RWPE2 (cell line): ENCODE measurements at regions not wholly inside any gene's neighbourhood (a gene's known extent, or its start where the extent isn't known, plus 50 kb on each side); places are given as distances from the start of the nearest gene placed in this dataset.

Source experiments
- ATAC-seq: fragments of 200-7000 bp; cut with Tn5 transposase; 3 replicates; pipeline ENCODE4 v1.9.1; 2021; ENCODE audit warnings: low read depth
- DNase-seq: peaks from one replicate; pipeline ENCODE4 v3.0.0-alpha.2; 2020; ENCODE audit warnings: low spot score
- H3K27ac ChIP-seq: fragments of 450-650 bp; 2 replicates; pipeline ENCODE4 v1.5.1; 2017; ENCODE audit warnings: mild to moderate bottlenecking; ENCODE audit not compliant: poor library complexity, severe bottlenecking
- H3K27me3 ChIP-seq: fragments of 250-450 bp; sonication (Bioruptor Pico); 2 replicates; pipeline ENCODE4 v1.5.1; 2021; ENCODE audit warnings: mild to moderate bottlenecking, moderate library complexity; ENCODE audit not compliant: insufficient read depth, poor library complexity, severe bottlenecking
- H3K36me3 ChIP-seq: fragments of 250-450 bp; sonication (Bioruptor Pico); 2 replicates; pipeline ENCODE4 v1.5.1; 2020; ENCODE audit warnings: low read depth, mild to moderate bottlenecking, moderate library complexity
- H3K4me1 ChIP-seq: fragments of 250-450 bp; sonication (Bioruptor Pico); 2 replicates; pipeline ENCODE4 v1.5.1; 2021; ENCODE audit warnings: mild to moderate bottlenecking, moderate library complexity; ENCODE audit not compliant: insufficient read depth, poor library complexity, severe bottlenecking
- H3K4me3 ChIP-seq: fragments of 250-450 bp; sonication (Bioruptor Pico); 2 replicates; pipeline ENCODE4 v1.5.1; 2021; ENCODE audit warnings: mild to moderate bottlenecking, moderate library complexity; ENCODE audit not compliant: severe bottlenecking
- H3K9me3 ChIP-seq: fragments of 250-450 bp; sonication (Bioruptor Pico); 2 replicates; pipeline ENCODE4 v1.5.1; 2021; ENCODE audit warnings: mild to moderate bottlenecking, moderate library complexity; ENCODE audit not compliant: severe bottlenecking
- TF ChIP-seq, protein P1 (sequence below): fragments of 450-650 bp; IDR thresholded peaks from one replicate; pipeline ENCODE4 v1.5.1; 2017; ENCODE audit warnings: mild to moderate bottlenecking, moderate library complexity; ENCODE audit not compliant: poor library complexity, severe bottlenecking

DNA sequence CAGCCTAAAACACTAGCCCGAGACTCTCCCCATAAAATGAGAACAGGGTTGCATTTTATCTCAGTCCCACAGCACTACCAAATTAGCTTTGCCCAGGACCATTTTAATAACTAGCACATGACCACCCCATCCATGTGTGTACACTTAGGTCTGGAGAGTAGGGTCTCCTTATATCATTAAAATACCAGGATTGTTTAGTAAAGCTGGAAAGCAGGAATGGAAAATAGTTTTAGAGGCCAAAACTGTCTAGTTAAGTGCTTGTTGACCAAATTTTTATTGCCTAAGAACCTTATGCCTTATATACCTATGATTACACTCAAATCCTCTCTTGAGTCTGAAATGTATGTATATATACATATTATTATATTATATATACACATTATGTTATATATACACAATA lies 608.4 kb downstream of the HDGFL1 start:
- TF ChIP-seq, protein P1, sequence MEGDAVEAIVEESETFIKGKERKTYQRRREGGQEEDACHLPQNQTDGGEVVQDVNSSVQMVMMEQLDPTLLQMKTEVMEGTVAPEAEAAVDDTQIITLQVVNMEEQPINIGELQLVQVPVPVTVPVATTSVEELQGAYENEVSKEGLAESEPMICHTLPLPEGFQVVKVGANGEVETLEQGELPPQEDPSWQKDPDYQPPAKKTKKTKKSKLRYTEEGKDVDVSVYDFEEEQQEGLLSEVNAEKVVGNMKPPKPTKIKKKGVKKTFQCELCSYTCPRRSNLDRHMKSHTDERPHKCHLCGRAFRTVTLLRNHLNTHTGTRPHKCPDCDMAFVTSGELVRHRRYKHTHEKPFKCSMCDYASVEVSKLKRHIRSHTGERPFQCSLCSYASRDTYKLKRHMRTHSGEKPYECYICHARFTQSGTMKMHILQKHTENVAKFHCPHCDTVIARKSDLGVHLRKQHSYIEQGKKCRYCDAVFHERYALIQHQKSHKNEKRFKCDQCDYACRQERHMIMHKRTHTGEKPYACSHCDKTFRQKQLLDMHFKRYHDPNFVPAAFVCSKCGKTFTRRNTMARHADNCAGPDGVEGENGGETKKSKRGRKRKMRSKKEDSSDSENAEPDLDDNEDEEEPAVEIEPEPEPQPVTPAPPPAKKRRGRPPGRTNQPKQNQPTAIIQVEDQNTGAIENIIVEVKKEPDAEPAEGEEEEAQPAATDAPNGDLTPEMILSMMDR = no peak
- no peak for DNase-seq

GRCh38 chr6:23179994-23180393 lies 610.6 kb downstream of the HDGFL1 start:
- peaks cover 7% of the 10 kb centered on the region for H3K4me1 ChIP-seq
- no peaks in the 10 kb centered on the region for H3K27me3 ChIP-seq
- no peak overlapping the region for H3K27ac ChIP-seq
- H3K4me3 ChIP-seq = no peak overlapping the region
- DNase-seq = no peak
- no peaks in the 10 kb centered on the region for H3K36me3 ChIP-seq
- no peak for ATAC-seq
- TF ChIP-seq, protein P1 = no peak
- H3K9me3 ChIP-seq = no peaks in the 10 kb centered on the region

More for the DNA sequence above, 608.4 kb downstream of the HDGFL1 start:
- Histone ChIP-seq H3K4me3 (no peak overlapping the region), H3K36me3 (no peaks in the 10 kb centered on the region), H3K4me1 (peaks cover 27% of the 10 kb centered on the region), H3K9me3 (no peaks in the 10 kb centered on the region), H3K27me3 (no peaks in the 10 kb centered on the region), H3K27ac (no peak overlapping the region)
- ATAC-seq = no peak

GRCh38 chr6:23180504-23181293 lies 611.3 kb downstream of the HDGFL1 start:
- Histone ChIP-seq H3K4me3 (no peak overlapping the region), H3K27ac (no peak overlapping the region), H3K9me3 (no peaks in the 10 kb centered on the region), H3K4me1 (no peaks in the 10 kb centered on the region), H3K36me3 (no peaks in the 10 kb centered on the region), H3K27me3 (no peaks in the 10 kb centered on the region)
- no peak for DNase-seq
- no peak for ATAC-seq
- TF ChIP-seq, protein P1 = no peak

DNA sequence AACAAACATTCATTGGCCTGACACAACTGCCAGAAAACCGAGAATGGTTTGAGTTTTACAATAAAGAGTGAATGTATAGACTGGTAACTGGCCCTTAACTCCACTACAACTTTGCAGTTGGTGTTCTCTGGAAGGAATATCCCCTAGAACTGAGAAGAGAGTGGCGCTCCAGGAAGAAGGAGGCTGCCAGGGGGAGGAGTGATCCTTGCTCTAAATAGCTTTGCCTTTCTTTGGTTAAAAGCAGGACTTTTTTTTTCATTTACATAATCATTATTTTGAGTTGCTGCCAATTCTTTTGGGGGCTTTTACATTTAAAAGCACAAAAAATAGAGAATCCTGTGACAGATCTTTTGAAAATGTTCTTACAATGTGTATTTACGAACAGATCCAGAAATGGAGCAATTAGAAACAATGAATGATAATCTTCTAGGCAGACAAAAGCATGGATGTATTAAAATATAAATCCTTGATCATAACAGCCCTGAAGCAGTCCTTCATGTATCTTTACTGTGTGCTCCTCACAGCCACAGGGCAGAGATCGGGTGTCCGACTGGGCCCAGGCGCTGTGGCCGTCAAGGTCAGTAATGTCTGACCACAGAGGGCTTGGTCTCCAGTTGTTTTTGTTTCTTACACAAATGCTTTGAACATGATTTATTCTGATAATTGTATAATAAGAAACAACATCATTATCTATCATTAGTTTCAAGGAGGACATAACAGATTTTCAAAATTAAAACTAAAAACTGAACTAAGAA lies 612.2 kb downstream of the HDGFL1 start:
- Histone ChIP-seq H3K4me1 (no peaks in the 10 kb centered on the region), H3K27ac (no peak overlapping the region), H3K27me3 (no peaks in the 10 kb centered on the region), H3K9me3 (no peaks in the 10 kb centered on the region), H3K4me3 (no peak overlapping the region), H3K36me3 (no peaks in the 10 kb centered on the region)
- no peak for DNase-seq
- no peak for ATAC-seq
- TF ChIP-seq, protein P1 = no peak
